Adrenal gland (tissue), 9 donors: ENCODE measurements at regions not wholly inside any gene's neighbourhood (a gene's known extent, or its start where the extent isn't known, plus 50 kb on each side); places are given as distances from the start of the nearest gene placed in this dataset.

Source experiments
- DNase-seq, 7 donors: peaks; one replicate each; pipeline ENCODE4 v3.0.0-alpha.2; 2019 to 2020
- H3K27ac ChIP-seq, 5 donors: fragments of 200-600 bp; sonication (generic) in 4 of 5; 1 replicate in 3 of 5; 2 replicates in 2 of 5; pipeline versions ENCODE4 v1.5.1 to v1.8.0; 2016 to 2020; ENCODE audit warnings: mild to moderate bottlenecking in 1 of 5
- H3K27me3 ChIP-seq: fragments of 200-600 bp; 2 replicates; pipeline ENCODE4 v1.8.0; 2021
- H3K36me3 ChIP-seq, 2 donors: fragments of 200-600 bp; replicated peaks in 1 of 2; 1 replicate in 1 of 2; 2 replicates in 1 of 2; pipeline versions ENCODE4 v1.5.1 to v1.8.0; 2018 to 2022
- H3K4me1 ChIP-seq, 2 donors: fragments of 200-600 bp; replicated peaks in 1 of 2; 1 replicate in 1 of 2; 2 replicates in 1 of 2; pipeline versions ENCODE4 v1.5.1 to v1.8.0; 2018 to 2021
- H3K4me3 ChIP-seq, 4 donors: fragments of 200-600 bp; sonication (generic) in 3 of 4; one replicate each; pipeline ENCODE4 v1.5.1; 2016 to 2018
- H3K9me3 ChIP-seq, 3 donors: fragments of 200-600 bp; sonication (generic) in 1 of 3; replicated peaks in 1 of 3; 1 replicate in 2 of 3; 2 replicates in 1 of 3; pipeline versions ENCODE4 v1.5.1 to v1.8.0; 2016 to 2021
- CTCF ChIP-seq, 6 experiments: fragments of 450-650 bp in 4 of 6; fragments of 200-600 bp in 2 of 6; sonication (generic) in 1 of 6; IDR thresholded peaks; 1 replicate in 5 of 6; 2 replicates in 1 of 6; pipeline versions ENCODE4 v1.5.1 to v1.8.0; 2016 to 2021; ENCODE audit warnings: antibody characterized with exemption in 6 of 6, mild to moderate bottlenecking in 2 of 6, moderate library complexity in 1 of 6
- POLR2A ChIP-seq, 2 donors: fragments of 450-650 bp; IDR thresholded peaks; one replicate each; pipeline ENCODE4 v1.6.1; 2017; ENCODE audit warnings: antibody characterized with exemption in 2 of 2, mild to moderate bottlenecking in 2 of 2, moderate library complexity in 1 of 2
- WGBS, 4 donors: extraction: QIAGEN DNeasy Blood & Tissue Kit in 2 of 4; methylation state at CpG; one replicate each; pipeline versions ENCODE4 v1.1.5 to v1.1.7; 2013 to 2017; 5-methylcytosine and 5-hydroxymethylcytosine counted together
- intact Hi-C, 2 donors: fragments of 100-400 bp; cut with DNase I; formaldehyde crosslinking; loops; one replicate each; pipeline versions ENCODE4 v1.14.1 to v1.15.0; 2022 to 2023
- donor health status: healthy with polysubstance abuse.
- donor health status: Bipolar disorder and iron deficiency.
- donor health status: DM: yes; HTN: yes; CAD: no.
- donor health status: DM: no; HTN: no; CAD: no.
- donor health status: DM: no; HTN: no; CAD: no.

- Histone ChIP-seq H3K4me3 (no peak overlapping the region), H3K4me1 (no peaks in the 10 kb centered on the region), H3K36me3 (no peaks in the 10 kb centered on the region), H3K9me3 (no peaks in the 10 kb centered on the region), H3K27me3 (no peaks in the 10 kb centered on the region), H3K27ac (no peak overlapping the region)
- DNase-seq: no peak
- TF ChIP-seq POLR2A (IDR thresholded peaks at IDR 0.05): no peak
- TF ChIP-seq CTCF (IDR thresholded peaks at IDR 0.05): no peak
- intact Hi-C loops: no loop called here
- 48 to 61% (median 57%) methylated on average over 3 of the region's 3 CpGs for WGBS, 4 donors
These were observed 2373.8 kb upstream of the ACO1 start for GRCh38 chr9:30010691-30011090.

GRCh38 chr9:30012622-30013021 is 2371.8 kb upstream of the ACO1 start:
- intact Hi-C loops: no loop called here
- Histone ChIP-seq H3K4me3 (no peak overlapping the region), H3K9me3 (no peaks in the 10 kb centered on the region), H3K36me3 (no peaks in the 10 kb centered on the region), H3K4me1 (no peaks in the 10 kb centered on the region), H3K27me3 (no peaks in the 10 kb centered on the region), H3K27ac (no peak overlapping the region)
- TF ChIP-seq POLR2A (IDR thresholded peaks at IDR 0.05): no peak
- no peak for DNase-seq

- Histone ChIP-seq H3K27me3 (no peaks in the 10 kb centered on the region), H3K36me3 (no peaks in the 10 kb centered on the region), H3K27ac (no peak overlapping the region), H3K9me3 (no peaks in the 10 kb centered on the region), H3K4me1 (no peaks in the 10 kb centered on the region), H3K4me3 (no peak overlapping the region)
- DNase-seq: no peak
- 66 to 76% (median 70%) methylated on average over 4 of the region's 4 CpGs for WGBS, 4 donors
- TF ChIP-seq POLR2A (IDR thresholded peaks at IDR 0.05) (no peak), CTCF (IDR thresholded peaks at IDR 0.05) (no peak)
- intact Hi-C loops: no loop called here
These were observed 2369.4 kb upstream of the ACO1 start for GRCh38 chr9:30015073-30015472.

GRCh38 chr9:30020161-30020560 is 2364.3 kb upstream of the ACO1 start:
- Histone ChIP-seq H3K27ac (no peak overlapping the region), H3K9me3 (no peaks in the 10 kb centered on the region), H3K4me3 (no peak overlapping the region), H3K27me3 (no peaks in the 10 kb centered on the region), H3K4me1 (no peaks in the 10 kb centered on the region), H3K36me3 (no peaks in the 10 kb centered on the region)
- no peak for DNase-seq
- 59 to 73% (median 68%) methylated on average over 2 of the region's 2 CpGs for WGBS, 4 donors
- intact Hi-C loops: no loop called here
- TF ChIP-seq POLR2A (IDR thresholded peaks at IDR 0.05) (no peak), CTCF (IDR thresholded peaks at IDR 0.05) (no peak)

- H3K9me3 ChIP-seq: no peaks in the 10 kb centered on the region
- DNase-seq: no peak
- intact Hi-C loops: no loop called here
- 36 to 53% (median 47%) methylated on average over 1 of the region's 1 CpG for WGBS, 4 donors
- H3K4me3 ChIP-seq: no peak overlapping the region
- no peaks in the 10 kb centered on the region for H3K4me1 ChIP-seq
- H3K27me3 ChIP-seq: no peaks in the 10 kb centered on the region
- H3K36me3 ChIP-seq: no peaks in the 10 kb centered on the region
- TF ChIP-seq CTCF (IDR thresholded peaks at IDR 0.05) (no peak), POLR2A (IDR thresholded peaks at IDR 0.05) (no peak)
- no peak overlapping the region for H3K27ac ChIP-seq
These were observed 2348.7 kb upstream of the ACO1 start for GRCh38 chr9:30035761-30036160.
